Left colon (tissue), 2 donors: ENCODE measurements at regions not wholly inside any gene's neighbourhood (a gene's known extent, or its start where the extent isn't known, plus 50 kb on each side); places are given as distances from the start of the nearest gene placed in this dataset.

Experiments
- ATAC-seq: fragments of 200-7000 bp; cut with Tn5 transposase; one replicate; pipeline ENCODE4 v1.9.1; 2020; ENCODE audit warnings: mild to moderate bottlenecking, moderate library complexity
- DNase-seq, 2 donors: peaks; one replicate each; pipeline ENCODE4 v3.0.0-alpha.2; 2020
- intact Hi-C, 2 donors: fragments of 100-400 bp; cut with DNase I in 1 of 2; cut with micrococcal nuclease in 1 of 2; formaldehyde crosslinking; loops; one replicate each; pipeline versions ENCODE4 v1.11.2 to v1.14.0; 2022; cut with DNase I, micrococcal nuclease
- donor health status: DM: no; HTN: no; CAD: no.
- donor health status: DM: yes; HTN: yes; CAD: no.

DNA sequence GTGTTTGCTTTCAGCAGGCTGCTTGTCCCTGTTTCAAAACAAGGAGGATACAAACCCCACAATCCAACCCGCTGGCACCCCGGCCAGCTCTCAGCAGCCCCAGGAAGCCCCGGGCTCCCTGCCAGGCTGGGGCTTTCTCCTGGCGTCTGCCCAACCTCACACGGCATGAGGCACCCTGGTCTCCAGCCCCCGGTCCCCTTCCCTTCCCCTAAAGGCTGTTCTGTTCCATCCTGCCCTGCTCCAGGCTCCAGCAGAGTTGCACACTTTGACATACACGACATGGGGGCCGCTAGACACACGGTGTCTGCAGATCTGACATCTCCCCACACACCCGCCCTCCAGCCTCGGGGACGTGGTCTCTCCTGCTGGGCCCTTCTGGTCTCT is 107.7 kb upstream of the ADRA2C start:
- intact Hi-C loops: no loop called here
- DNase-seq (no peak), ATAC-seq (no peak)

DNA sequence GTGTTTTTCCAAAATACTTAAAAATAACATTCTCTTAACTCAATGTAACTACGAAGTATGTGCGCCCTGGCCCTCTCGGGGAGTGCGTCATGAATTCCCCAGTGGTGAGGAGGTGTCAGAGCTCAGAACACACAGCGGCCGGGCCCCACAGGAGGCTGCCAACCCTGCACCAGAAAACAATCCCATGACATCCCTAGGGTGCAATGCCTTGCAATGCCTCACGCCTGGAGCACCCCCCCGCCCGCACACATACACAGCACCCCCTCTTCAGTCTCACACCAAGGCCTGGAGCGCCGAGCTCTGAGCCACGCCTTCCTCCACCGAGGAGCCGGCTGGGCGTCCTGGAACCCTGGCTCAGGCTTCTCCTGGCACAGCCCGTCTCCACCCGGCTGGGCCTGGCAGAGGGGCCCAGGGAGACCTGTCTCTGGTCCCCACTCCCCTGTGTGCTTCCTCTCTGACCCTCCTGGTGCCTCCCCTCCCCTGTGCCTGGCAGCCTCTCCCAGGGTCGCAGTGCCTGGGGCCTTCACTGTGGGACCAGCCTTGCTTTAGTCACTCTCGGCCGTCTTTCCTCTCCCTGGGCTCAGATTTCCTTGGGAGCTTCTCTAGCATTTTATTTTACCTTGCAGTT is 108.2 kb upstream of the ADRA2C start:
- intact Hi-C loops: no loop called here
- DNase-seq (no peak), ATAC-seq (no peak)

DNA sequence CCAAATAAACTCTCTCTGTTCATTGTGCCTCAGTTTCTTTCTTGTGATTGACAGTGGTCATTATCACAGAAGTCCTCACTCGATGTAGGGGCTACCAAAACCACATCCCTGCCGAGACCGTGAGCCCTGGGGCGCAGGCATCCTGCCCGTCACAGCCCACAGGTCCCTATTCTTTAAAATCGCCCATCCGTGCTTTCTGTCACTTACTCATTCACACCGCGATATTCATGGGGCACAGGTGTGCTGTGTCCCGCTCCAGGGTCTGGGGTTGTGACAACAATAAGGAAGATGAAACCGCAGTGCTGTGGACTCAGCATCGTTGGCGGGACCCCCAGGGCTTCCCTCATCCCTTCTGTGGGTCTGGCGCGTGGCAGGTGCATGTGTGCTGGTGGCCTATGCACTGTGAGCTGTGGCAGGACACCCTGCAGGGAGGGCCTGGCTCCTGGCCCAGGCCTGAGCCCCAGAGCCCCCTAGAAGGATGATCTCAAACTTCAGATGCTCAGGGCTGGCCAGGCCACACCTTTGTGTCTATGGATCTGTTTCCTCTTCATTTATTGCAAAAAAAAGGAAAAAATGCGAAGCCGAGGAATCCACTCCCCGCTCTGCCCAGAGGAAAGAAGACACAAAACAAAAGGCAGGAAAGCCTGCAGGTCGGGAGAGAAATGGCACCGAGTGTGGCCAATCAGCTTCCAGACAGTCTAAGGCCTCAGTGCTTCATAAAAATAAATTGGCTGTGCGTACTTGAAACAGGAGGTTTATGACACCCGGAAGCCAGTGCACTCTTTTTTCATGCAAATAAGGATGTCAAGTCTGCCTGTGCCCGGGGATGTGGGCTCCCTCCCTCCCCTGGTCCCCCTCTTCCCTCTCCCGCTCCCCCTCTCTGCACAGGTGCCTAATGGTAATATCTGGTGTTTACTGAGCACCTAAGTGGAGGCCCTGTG is 109.5 kb upstream of the ADRA2C start:
- intact Hi-C loops: no loop called here
- no peak for DNase-seq
- ATAC-seq: peak; percentile 88

DNA sequence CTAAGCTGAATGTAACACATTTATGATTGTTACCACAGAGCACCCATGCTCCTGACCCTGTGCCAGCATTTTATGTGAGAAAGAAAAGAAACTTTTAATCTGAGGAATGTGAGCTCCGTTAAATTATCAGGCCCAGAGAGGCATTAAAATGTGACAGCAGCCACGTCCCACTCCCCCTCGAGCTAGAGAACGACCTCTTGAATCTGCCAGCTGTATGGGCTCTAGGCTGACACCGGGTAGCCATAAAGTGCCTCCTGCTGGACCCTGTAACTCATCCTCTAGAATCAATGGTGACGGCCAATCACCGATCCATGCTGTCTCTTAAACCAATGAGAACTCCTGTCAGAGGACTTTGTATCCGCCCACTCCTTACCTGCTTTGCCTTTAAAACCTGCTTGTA is 110.2 kb upstream of the ADRA2C start:
- intact Hi-C loops: no loop called here
- no peak for DNase-seq
- peak; percentile 47 for ATAC-seq

DNA sequence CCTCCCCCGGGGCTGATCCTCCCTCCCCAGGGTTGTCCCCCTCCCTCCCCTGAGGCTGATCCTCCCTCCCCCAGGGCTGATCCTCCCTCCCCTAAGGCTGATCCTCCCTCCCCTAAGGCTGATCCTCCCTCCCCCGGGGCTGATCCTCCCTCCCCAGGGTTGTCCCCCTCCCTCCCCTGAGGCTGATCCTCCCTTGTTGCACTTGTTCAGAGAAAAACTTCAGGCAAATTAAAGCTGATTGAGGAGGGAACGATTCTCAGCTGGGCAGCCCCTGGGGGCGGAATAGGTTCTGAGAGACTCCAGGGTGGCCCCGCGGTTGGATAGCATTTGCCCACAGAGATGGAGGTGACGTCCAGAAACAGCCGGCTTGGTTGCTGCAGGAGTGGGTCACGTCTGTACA is 110.7 kb upstream of the ADRA2C start:
- intact Hi-C loops: no loop called here
- no peak for DNase-seq
- no peak for ATAC-seq

GRCh38 chr4:3654036-3654807 is 112.0 kb upstream of the ADRA2C start:
- no peak for ATAC-seq
- no peak for DNase-seq
- intact Hi-C loops: no loop called here

GRCh38 chr4:3652586-3652985 is 113.6 kb upstream of the ADRA2C start:
- intact Hi-C loops: no loop called here
- DNase-seq: no peak

GRCh38 chr4:3651267-3651845 is 114.8 kb upstream of the ADRA2C start:
- intact Hi-C loops: no loop called here
- ATAC-seq (no peak), DNase-seq (no peak)

More at GRCh38 chr4:3652586-3652985, 113.6 kb upstream of the ADRA2C start:
- ATAC-seq: no peak

- no peak for DNase-seq
- no peak for ATAC-seq
- intact Hi-C loops: no loop called here
Measured at GRCh38 chr4:3649491-3649890, 116.7 kb upstream of the ADRA2C start.

GRCh38 chr4:3648731-3649130 is 116.5 kb upstream of the LRPAP1 start:
- DNase-seq (no peak), ATAC-seq (no peak)
- intact Hi-C loops: no loop called here

DNA sequence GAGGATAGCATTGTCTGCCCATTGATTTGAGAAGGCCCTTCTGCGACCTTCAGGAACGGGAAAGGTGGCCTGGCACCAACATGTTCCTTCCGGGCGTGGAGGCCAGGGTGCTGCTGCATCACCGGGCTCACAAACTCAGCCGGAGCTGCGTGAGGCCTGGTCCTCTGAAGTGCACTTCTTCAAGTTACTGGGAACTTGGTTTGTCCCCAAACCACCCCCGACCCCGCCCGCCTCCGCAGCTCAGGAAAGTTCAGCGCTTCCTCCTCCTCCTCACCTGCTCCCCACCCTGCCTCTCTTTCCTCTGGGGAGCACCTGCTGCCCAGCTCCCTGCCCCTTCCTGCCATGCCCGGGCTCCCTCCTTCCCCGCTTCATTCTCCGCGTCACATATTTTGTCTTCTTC is 116.0 kb upstream of the LRPAP1 start:
- intact Hi-C loops: no loop called here
- DNase-seq (no peak), ATAC-seq (no peak)

GRCh38 chr4:3647421-3647820 is 115.2 kb upstream of the LRPAP1 start:
- intact Hi-C loops: no loop called here
- DNase-seq (no peak), ATAC-seq (no peak)

DNA sequence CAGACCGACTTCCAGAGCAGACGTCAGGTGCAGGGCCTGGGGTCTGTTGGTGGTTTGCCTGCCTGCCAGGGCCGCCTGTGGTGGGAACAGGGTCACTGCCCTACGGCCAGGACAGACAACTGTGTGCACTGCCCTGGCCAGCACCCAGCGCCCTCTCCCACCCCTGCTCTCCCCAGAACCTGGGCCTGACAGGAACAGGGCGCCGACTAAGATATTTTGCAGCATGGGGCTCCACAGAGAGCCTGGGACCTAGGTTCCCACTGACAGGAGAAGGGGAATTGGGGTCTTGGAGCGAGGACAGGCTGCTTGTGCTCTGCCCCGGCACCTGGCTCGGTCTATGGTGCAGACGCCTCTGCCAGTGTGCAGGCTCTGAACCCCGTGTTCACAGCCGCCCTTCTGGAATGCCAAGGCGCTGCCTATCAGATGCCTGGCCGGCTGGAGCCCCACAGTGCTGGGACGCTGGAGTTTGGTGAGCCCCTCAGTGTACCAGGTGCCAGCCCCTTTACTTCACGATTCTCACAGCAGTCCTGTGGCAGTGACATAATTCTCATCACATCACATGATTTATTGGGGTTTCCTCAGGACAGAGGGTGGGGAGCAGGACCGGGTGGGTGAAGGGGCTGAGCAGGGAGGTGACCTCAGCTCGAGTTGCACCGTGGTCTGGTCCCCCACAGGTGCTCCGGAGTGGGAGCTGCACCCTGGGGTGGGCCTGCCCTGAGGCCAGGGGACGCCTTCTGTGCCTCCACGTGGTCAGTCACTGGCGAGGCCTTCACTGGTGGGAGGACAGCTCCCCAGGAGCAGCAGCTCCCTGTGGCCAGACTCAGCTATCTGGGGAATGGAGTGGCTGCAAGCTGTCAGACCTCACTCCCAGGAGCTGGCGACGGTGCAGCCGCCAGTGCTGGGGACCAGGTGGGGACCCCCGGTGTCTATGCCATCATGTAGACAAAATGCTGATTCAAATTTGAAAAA is 113.8 kb upstream of the LRPAP1 start:
- ATAC-seq (no peak), DNase-seq (no peak)
- intact Hi-C loops: no loop called here

- ATAC-seq (no peak), DNase-seq (no peak)
- intact Hi-C loops: no loop called here
Measured at GRCh38 chr4:3644849-3645627, 112.8 kb upstream of the LRPAP1 start.

- intact Hi-C loops: no loop called here
- no peak for DNase-seq
- ATAC-seq: no peak
Measured at GRCh38 chr4:3643518-3644433, 111.6 kb upstream of the LRPAP1 start.

DNA sequence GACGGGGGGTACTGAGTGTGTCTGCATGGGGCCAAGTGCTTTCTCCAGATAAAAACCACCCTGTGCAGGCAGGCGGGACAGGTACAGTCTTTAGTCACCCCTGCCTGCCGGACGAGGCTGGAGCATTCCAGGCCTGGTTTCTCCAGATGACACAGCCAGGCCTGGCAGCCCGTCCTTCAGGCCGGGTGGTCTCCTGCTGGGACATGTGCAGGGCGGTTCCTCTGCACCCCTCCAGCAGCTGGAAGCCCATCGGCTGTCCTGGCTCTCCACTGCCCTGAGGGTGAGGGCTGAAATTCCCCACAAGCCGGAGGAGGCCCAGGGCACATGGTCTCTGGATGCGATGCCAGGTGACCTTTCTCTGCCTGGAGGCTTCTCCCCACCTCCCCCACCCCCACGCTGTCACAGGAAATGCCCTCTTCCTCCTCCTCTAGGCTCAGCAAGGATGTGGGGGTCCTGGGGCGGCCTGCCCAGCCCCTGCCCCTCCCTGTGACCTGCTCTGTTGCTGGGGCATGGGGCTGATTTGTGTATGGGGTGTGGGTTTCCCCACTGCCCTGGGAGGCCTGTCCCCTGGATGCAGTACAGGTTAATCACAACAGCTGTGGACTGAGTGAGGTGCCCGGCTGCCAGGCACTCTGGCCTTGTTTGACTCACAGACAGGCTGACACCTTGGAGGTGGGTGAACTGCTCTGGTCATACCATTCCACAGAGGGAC is 110.7 kb upstream of the LRPAP1 start:
- DNase-seq (no peak), ATAC-seq (no peak)
- intact Hi-C loops: no loop called here
